Activated T-cell treated with anti-CD3 and anti-CD28 coated beads, Interleukin-2, amount 50 U/mL, for 24 hours (primary cell): ENCODE measurements at regions not wholly inside any gene's neighbourhood (a gene's known extent, or its start where the extent isn't known, plus 50 kb on each side); places are given as distances from the start of the nearest gene placed in this dataset.
"Not testable (repeated sequence)": the region's sequence is repeated elsewhere in the genome, so short reads cannot be mapped to it uniquely, and the experiment has no call there.

Experiments
- DNase-seq: peaks from one replicate; pipeline ENCODE4 v3.0.0-alpha.2; 2020
- H3K27ac Mint-ChIP-seq: 2 replicates; pipeline ENCODE4 v1.8.0; 2020; ENCODE audit warnings: mild to moderate bottlenecking, mixed read lengths
- H3K27me3 Mint-ChIP-seq: 2 replicates; pipeline ENCODE4 v1.8.0; 2020; ENCODE audit warnings: mixed read lengths
- H3K36me3 Mint-ChIP-seq: 2 replicates; pipeline ENCODE4 v1.8.0; 2020; ENCODE audit warnings: low read depth, mixed read lengths
- H3K4me1 Mint-ChIP-seq: 2 replicates; pipeline ENCODE4 v1.8.0; 2020; ENCODE audit warnings: low read depth, mixed read lengths
- H3K4me3 Mint-ChIP-seq: 2 replicates; pipeline ENCODE4 v1.8.0; 2020; ENCODE audit warnings: mild to moderate bottlenecking, moderate library complexity, mixed read lengths
- H3K9me3 Mint-ChIP-seq: 2 replicates; pipeline ENCODE4 v1.8.0; 2020; ENCODE audit warnings: mixed read lengths

- Mint-ChIP-seq H3K4me3 (no peak overlapping the region), H3K9me3 (peaks cover 28% of the 10 kb centered on the region), H3K36me3 (no peaks in the 10 kb centered on the region), H3K27ac (no peak overlapping the region), H3K4me1 (no peaks in the 10 kb centered on the region), H3K27me3 (no peaks in the 10 kb centered on the region)
- DNase-seq: no peak
Observed at GRCh38 chr9:108043585-108043984, 554.0 kb upstream of the KLF4 start.

- no peak for DNase-seq
- peaks cover 21% of the 10 kb centered on the region for H3K9me3 Mint-ChIP-seq
- H3K4me1 Mint-ChIP-seq: no peaks in the 10 kb centered on the region
- H3K27me3 Mint-ChIP-seq: no peaks in the 10 kb centered on the region
- no peaks in the 10 kb centered on the region for H3K36me3 Mint-ChIP-seq
- H3K4me3 Mint-ChIP-seq: no peak overlapping the region
- H3K27ac Mint-ChIP-seq: no peak overlapping the region
Observed at GRCh38 chr9:108041551-108041950, 552.0 kb upstream of the KLF4 start.

GRCh38 chr9:108040783-108041182 is 551.2 kb upstream of the KLF4 start:
- no peak for DNase-seq
- peaks cover 21% of the 10 kb centered on the region for H3K9me3 Mint-ChIP-seq

GRCh38 chr9:108039493-108039892 is 549.9 kb upstream of the KLF4 start:
- Mint-ChIP-seq H3K27ac (no peak overlapping the region), H3K9me3 (peaks cover 22% of the 10 kb centered on the region), H3K4me1 (no peaks in the 10 kb centered on the region), H3K27me3 (no peaks in the 10 kb centered on the region), H3K36me3 (no peaks in the 10 kb centered on the region), H3K4me3 (no peak overlapping the region)
- no peak for DNase-seq

More at GRCh38 chr9:108040783-108041182, 551.2 kb upstream of the KLF4 start:
- H3K36me3 Mint-ChIP-seq: no peaks in the 10 kb centered on the region
- H3K4me1 Mint-ChIP-seq: no peaks in the 10 kb centered on the region
- no peaks in the 10 kb centered on the region for H3K27me3 Mint-ChIP-seq
- H3K4me3 Mint-ChIP-seq: no peak overlapping the region
- no peak overlapping the region for H3K27ac Mint-ChIP-seq

GRCh38 chr9:108039012-108039411 is 549.4 kb upstream of the KLF4 start:
- H3K36me3 Mint-ChIP-seq: no peaks in the 10 kb centered on the region
- no peak overlapping the region for H3K27ac Mint-ChIP-seq
- no peaks in the 10 kb centered on the region for H3K27me3 Mint-ChIP-seq
- no peak for DNase-seq
- peaks cover 19% of the 10 kb centered on the region for H3K9me3 Mint-ChIP-seq
- H3K4me3 Mint-ChIP-seq: no peak overlapping the region
- no peaks in the 10 kb centered on the region for H3K4me1 Mint-ChIP-seq

- Mint-ChIP-seq H3K4me3 (no peak overlapping the region), H3K36me3 (no peaks in the 10 kb centered on the region), H3K27ac (no peak overlapping the region), H3K4me1 (no peaks in the 10 kb centered on the region), H3K27me3 (no peaks in the 10 kb centered on the region), H3K9me3 (peaks cover 14% of the 10 kb centered on the region)
- DNase-seq: no peak
Observed at GRCh38 chr9:108035487-108035886, 545.9 kb upstream of the KLF4 start.

GRCh38 chr9:108033976-108034964 is 544.7 kb upstream of the KLF4 start:
- H3K4me1 Mint-ChIP-seq: no peaks in the 10 kb centered on the region
- no peak overlapping the region for H3K4me3 Mint-ChIP-seq
- no peak overlapping the region for H3K27ac Mint-ChIP-seq
- no peaks in the 10 kb centered on the region for H3K36me3 Mint-ChIP-seq
- peaks cover 8% of the 10 kb centered on the region for H3K9me3 Mint-ChIP-seq
- no peaks in the 10 kb centered on the region for H3K27me3 Mint-ChIP-seq
- DNase-seq: no peak

- H3K4me3 Mint-ChIP-seq, H3K9me3 Mint-ChIP-seq, H3K4me1 Mint-ChIP-seq, H3K27ac Mint-ChIP-seq, H3K27me3 Mint-ChIP-seq, H3K36me3 Mint-ChIP-seq, DNase-seq: not testable (repeated sequence)
Observed at GRCh38 chr9:108032079-108032478, 542.5 kb upstream of the KLF4 start.

- H3K4me3 Mint-ChIP-seq, H3K27ac Mint-ChIP-seq, DNase-seq, H3K4me1 Mint-ChIP-seq, H3K36me3 Mint-ChIP-seq, H3K27me3 Mint-ChIP-seq, H3K9me3 Mint-ChIP-seq: not testable (repeated sequence)
Observed at GRCh38 chr9:108031221-108031620, 541.7 kb upstream of the KLF4 start.

GRCh38 chr9:108026718-108027117 is 537.1 kb upstream of the KLF4 start:
- H3K27me3 Mint-ChIP-seq, H3K36me3 Mint-ChIP-seq, H3K9me3 Mint-ChIP-seq, H3K4me1 Mint-ChIP-seq, H3K4me3 Mint-ChIP-seq, DNase-seq, H3K27ac Mint-ChIP-seq: not testable (repeated sequence)

GRCh38 chr9:108024604-108025003 is 535.0 kb upstream of the KLF4 start:
- no peak overlapping the region for H3K27ac Mint-ChIP-seq
- no peaks in the 10 kb centered on the region for H3K36me3 Mint-ChIP-seq
- H3K27me3 Mint-ChIP-seq: no peaks in the 10 kb centered on the region
- H3K9me3 Mint-ChIP-seq: no peaks in the 10 kb centered on the region
- H3K4me1 Mint-ChIP-seq: no peaks in the 10 kb centered on the region
- no peak overlapping the region for H3K4me3 Mint-ChIP-seq
- DNase-seq: no peak

- Mint-ChIP-seq H3K9me3 (no peaks in the 10 kb centered on the region), H3K27ac (no peak overlapping the region)
- no peak for DNase-seq
Observed at GRCh38 chr9:108022246-108022935, 532.8 kb upstream of the KLF4 start.

GRCh38 chr9:108021096-108021710 is 531.6 kb upstream of the KLF4 start:
- H3K27me3 Mint-ChIP-seq: no peaks in the 10 kb centered on the region
- no peaks in the 10 kb centered on the region for H3K4me1 Mint-ChIP-seq
- H3K4me3 Mint-ChIP-seq: no peak overlapping the region
- no peaks in the 10 kb centered on the region for H3K36me3 Mint-ChIP-seq
- no peak overlapping the region for H3K27ac Mint-ChIP-seq
- peaks cover 2% of the 10 kb centered on the region for H3K9me3 Mint-ChIP-seq
- DNase-seq: no peak

More at GRCh38 chr9:108022246-108022935, 532.8 kb upstream of the KLF4 start:
- H3K36me3 Mint-ChIP-seq: no peaks in the 10 kb centered on the region
- no peaks in the 10 kb centered on the region for H3K27me3 Mint-ChIP-seq
- H3K4me3 Mint-ChIP-seq: no peak overlapping the region
- H3K4me1 Mint-ChIP-seq: no peaks in the 10 kb centered on the region

- H3K9me3 Mint-ChIP-seq: peaks cover 2% of the 10 kb centered on the region
- no peaks in the 10 kb centered on the region for H3K4me1 Mint-ChIP-seq
- no peaks in the 10 kb centered on the region for H3K36me3 Mint-ChIP-seq
- H3K27me3 Mint-ChIP-seq: no peaks in the 10 kb centered on the region
- DNase-seq: no peak
- no peak overlapping the region for H3K27ac Mint-ChIP-seq
- H3K4me3 Mint-ChIP-seq: no peak overlapping the region
Observed at GRCh38 chr9:108019821-108020220, 530.3 kb upstream of the KLF4 start.

- H3K36me3 Mint-ChIP-seq: no peaks in the 10 kb centered on the region
- H3K4me1 Mint-ChIP-seq: no peaks in the 10 kb centered on the region
- H3K4me3 Mint-ChIP-seq: no peak overlapping the region
- DNase-seq: no peak
- peaks cover 2% of the 10 kb centered on the region for H3K9me3 Mint-ChIP-seq
- H3K27ac Mint-ChIP-seq: no peak overlapping the region
- H3K27me3 Mint-ChIP-seq: no peaks in the 10 kb centered on the region
Observed at GRCh38 chr9:108017671-108018070, 528.1 kb upstream of the KLF4 start.
